Astrocyte (in vitro differentiated cells and primary cell): ENCODE measurements at regions not wholly inside any gene's neighbourhood (a gene's known extent, or its start where the extent isn't known, plus 50 kb on each side); places are given as distances from the start of the nearest gene placed in this dataset.

Experiments
- DNase-seq: peaks from one replicate; pipeline ENCODE4 v3.0.0-alpha.2; 2010; ENCODE audit warnings: low read depth
- FAIRE-seq: peaks from 2 replicates; lab custom pipeline; 2011; peaks lifted over from hg19 to GRCh38; lab: Jason Lieb, UNC
- H2AFZ ChIP-seq: 2 replicates; pipeline ENCODE4 v1.6.0; 2012; ENCODE audit warnings: low read depth, low read length, inconsistent platforms
- H3K27ac ChIP-seq: 2 replicates; pipeline ENCODE4 v1.5.1; 2011; ENCODE audit warnings: low read depth, low read length, inconsistent platforms
- H3K27me3 ChIP-seq: 2 replicates; pipeline ENCODE4 v1.6.0; 2011; ENCODE audit warnings: low read length, inconsistent platforms; ENCODE audit not compliant: insufficient read depth
- H3K36me3 ChIP-seq: 2 replicates; pipeline ENCODE4 v1.5.1; 2011; ENCODE audit warnings: low read length, inconsistent platforms; ENCODE audit not compliant: insufficient read depth
- H3K4me1 ChIP-seq: 2 replicates; pipeline ENCODE4 v1.5.1; 2011; ENCODE audit warnings: low read length, inconsistent platforms; ENCODE audit not compliant: insufficient read depth
- H3K4me2 ChIP-seq: 2 replicates; pipeline ENCODE4 v1.6.0; 2012; ENCODE audit warnings: low read length, inconsistent platforms
- H3K4me3 ChIP-seq: 2 replicates; pipeline ENCODE4 v1.5.1; 2011; ENCODE audit warnings: low read depth, mild to moderate bottlenecking, low read length, inconsistent platforms; ENCODE audit not compliant: insufficient read depth
- H3K79me2 ChIP-seq: 2 replicates; pipeline ENCODE4 v1.6.0; 2012; ENCODE audit warnings: mild to moderate bottlenecking, low read length, inconsistent platforms; ENCODE audit not compliant: insufficient read depth
- H3K9ac ChIP-seq: 2 replicates; pipeline ENCODE4 v1.6.0; 2012; ENCODE audit warnings: mild to moderate bottlenecking, low read length, inconsistent platforms
- H3K9me3 ChIP-seq: 2 replicates; pipeline ENCODE4 v1.5.1; 2012; ENCODE audit warnings: low read depth, mild to moderate bottlenecking, low read length, inconsistent platforms; ENCODE audit not compliant: insufficient read depth
- H4K20me1 ChIP-seq: 2 replicates; pipeline ENCODE4 v1.6.0; 2012; ENCODE audit warnings: low read length, inconsistent platforms; ENCODE audit not compliant: insufficient read depth
- H3K27ac Mint-ChIP-seq: one replicate; pipeline ENCODE4 v1.8.0; 2021; ENCODE audit warnings: mild to moderate bottlenecking, mixed read lengths; ENCODE audit not compliant: unreplicated experiment
- H3K27me3 Mint-ChIP-seq: one replicate; pipeline ENCODE4 v1.8.0; 2021; ENCODE audit warnings: low read depth, mixed read lengths; ENCODE audit not compliant: unreplicated experiment
- H3K36me3 Mint-ChIP-seq: one replicate; pipeline ENCODE4 v1.8.0; 2021; ENCODE audit warnings: low read depth, mixed read lengths; ENCODE audit not compliant: unreplicated experiment
- H3K4me1 Mint-ChIP-seq: one replicate; pipeline ENCODE4 v1.8.0; 2021; ENCODE audit warnings: low read depth, mixed read lengths; ENCODE audit not compliant: unreplicated experiment
- H3K4me3 Mint-ChIP-seq: one replicate; pipeline ENCODE4 v1.8.0; 2021; ENCODE audit warnings: mild to moderate bottlenecking, moderate library complexity, mixed read lengths; ENCODE audit not compliant: unreplicated experiment
- H3K9me3 Mint-ChIP-seq: one replicate; pipeline ENCODE4 v1.8.0; 2021; ENCODE audit warnings: mild to moderate bottlenecking, mixed read lengths; ENCODE audit not compliant: unreplicated experiment
- CTCF ChIP-seq: IDR thresholded peaks from 2 replicates; pipeline ENCODE4 v1.5.1; 2011; ENCODE audit warnings: low read depth, mild to moderate bottlenecking, inconsistent platforms, low read length, moderate library complexity; ENCODE audit not compliant: insufficient read depth
- EZH2 ChIP-seq: IDR thresholded peaks from 2 replicates; pipeline ENCODE4 v1.6.1; 2012; ENCODE audit warnings: mild to moderate bottlenecking, low read length, inconsistent platforms; ENCODE audit not compliant: insufficient read depth

- peak within 1 kb of the TSS; percentile 90 for H3K4me2 ChIP-seq
- H3K9ac ChIP-seq = peak within 1 kb of the TSS; percentile 20
Measured at GRCh38 chr9:29213417-29214153, 1640.3 kb upstream of the C9orf72 start, which contains the start of gene LINGO2. TSS of gene LINGO2 (minus strand) at chr9:29213601.

GRCh38 chr9:29214154-29214689 lies 1640.9 kb upstream of the C9orf72 start:
- Mint-ChIP-seq H3K9me3 (peaks cover 2% of the 10 kb centered on the region), H3K27me3 (peaks cover 23% of the 10 kb centered on the region), H3K4me3 (peak overlapping the region; percentile 96), H3K4me1 (peaks cover 10% of the 10 kb centered on the region), H3K36me3 (no peaks in the 10 kb centered on the region), H3K27ac (peak overlapping the region; percentile 34)
- Histone ChIP-seq H2AFZ (peak overlapping the region; percentile 77), H3K9me3 (no peaks in the 10 kb centered on the region), H3K4me2 (peak overlapping the region; percentile 90), H3K36me3 (no peaks in the 10 kb centered on the region), H3K79me2 (no peaks in the 10 kb centered on the region), H3K4me1 (peaks cover 13% of the 10 kb centered on the region), H3K27me3 (peaks cover 46% of the 10 kb centered on the region), H4K20me1 (no peaks in the 10 kb centered on the region), H3K9ac (no peak overlapping the region), H3K27ac (no peak overlapping the region), H3K4me3 (peak overlapping the region; percentile 61)
- no peak for TF ChIP-seq CTCF
- no peak for TF ChIP-seq EZH2
- DNase-seq = no peak
- no peak for FAIRE-seq

More at GRCh38 chr9:29213417-29214153, 1640.3 kb upstream of the C9orf72 start, which contains the start of gene LINGO2:
- Mint-ChIP-seq H3K4me3 (peak within 1 kb of the TSS; percentile 96), H3K27ac (peak within 1 kb of the TSS; percentile 81), H3K4me1 (peaks cover 10% of the 10 kb centered on the region), H3K9me3 (peaks cover 2% of the 10 kb centered on the region), H3K27me3 (peaks cover 23% of the 10 kb centered on the region), H3K36me3 (no peaks in the 10 kb centered on the region)
- peak within 1 kb of the TSS; percentile 61 for H3K4me3 ChIP-seq
- H3K27ac ChIP-seq = no peak within 1 kb of the TSS
- TF ChIP-seq CTCF = no peak
- TF ChIP-seq EZH2 = peak; percentile 60
- H2AFZ ChIP-seq = peak within 1 kb of the TSS; percentile 77
- no peak for FAIRE-seq
- no peak for DNase-seq
- no peaks in the 10 kb centered on the region for H3K36me3 ChIP-seq
- H3K79me2 ChIP-seq = no peaks in the 10 kb centered on the region
- no peaks in the 10 kb centered on the region for H3K9me3 ChIP-seq
- H4K20me1 ChIP-seq = no peaks in the 10 kb centered on the region
- peaks cover 13% of the 10 kb centered on the region for H3K4me1 ChIP-seq
- peaks cover 46% of the 10 kb centered on the region for H3K27me3 ChIP-seq
